GM21717 (cell line): ENCODE measurements at regions not wholly inside any gene's neighbourhood (a gene's known extent, or its start where the extent isn't known, plus 50 kb on each side); places are given as distances from the start of the nearest gene placed in this dataset.

Experiments used
- ATAC-seq: cut with Tn5 transposase; IDR thresholded peaks from one replicate; pipeline ENCODE4 v1.9.1; 2021; ENCODE audit warnings: mild to moderate bottlenecking, moderate library complexity; ENCODE audit not compliant: unreplicated experiment

DNA sequence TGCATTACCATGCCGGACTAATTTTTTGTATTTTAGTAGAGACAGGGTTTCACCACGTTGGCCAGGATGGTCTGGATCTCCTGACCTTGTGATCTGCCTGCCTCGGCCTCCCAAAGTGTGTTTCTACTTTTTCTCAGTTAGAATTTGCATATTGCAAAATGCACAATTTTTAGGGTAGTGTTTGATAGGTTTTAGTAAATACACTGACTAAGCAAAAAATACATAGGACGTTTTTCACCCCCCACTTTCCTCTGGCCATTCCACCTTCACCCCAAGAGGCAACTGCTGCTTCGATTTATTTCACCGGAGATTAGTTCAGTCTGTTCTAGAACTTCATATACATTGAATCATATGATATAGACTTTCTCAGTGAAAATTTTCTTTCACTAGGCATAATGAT is 1269.1 kb downstream of the TBC1D22A start:
- ATAC-seq = no peak

DNA sequence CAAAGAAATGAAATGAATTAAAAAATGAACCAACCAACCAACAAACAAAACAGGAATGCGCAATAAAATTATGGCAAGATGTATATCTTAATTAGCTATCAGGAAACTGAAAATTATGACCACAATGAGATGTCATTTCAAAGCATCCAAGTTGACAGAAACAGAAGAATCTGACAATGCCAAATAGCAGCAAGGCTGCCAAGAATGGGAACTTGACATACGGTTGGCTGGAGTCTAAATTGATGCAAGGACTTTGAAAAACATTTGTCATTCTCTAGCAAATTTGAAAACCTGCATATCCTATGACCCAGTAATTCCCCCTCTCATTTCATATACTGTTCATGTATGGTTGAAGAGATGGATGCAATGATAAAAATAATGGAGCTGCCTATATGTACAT is 1262.6 kb downstream of the TBC1D22A start:
- ATAC-seq = no peak

- ATAC-seq = no peak
Observed at GRCh38 chr22:48021991-48022401, 1259.5 kb downstream of the TBC1D22A start.

GRCh38 chr22:48018346-48018745 is 1255.9 kb downstream of the TBC1D22A start:
- no peak for ATAC-seq

GRCh38 chr22:48015701-48016100 is 1253.3 kb downstream of the TBC1D22A start:
- no peak for ATAC-seq

GRCh38 chr22:48004936-48005335 is 1242.5 kb downstream of the TBC1D22A start:
- ATAC-seq = no peak

DNA sequence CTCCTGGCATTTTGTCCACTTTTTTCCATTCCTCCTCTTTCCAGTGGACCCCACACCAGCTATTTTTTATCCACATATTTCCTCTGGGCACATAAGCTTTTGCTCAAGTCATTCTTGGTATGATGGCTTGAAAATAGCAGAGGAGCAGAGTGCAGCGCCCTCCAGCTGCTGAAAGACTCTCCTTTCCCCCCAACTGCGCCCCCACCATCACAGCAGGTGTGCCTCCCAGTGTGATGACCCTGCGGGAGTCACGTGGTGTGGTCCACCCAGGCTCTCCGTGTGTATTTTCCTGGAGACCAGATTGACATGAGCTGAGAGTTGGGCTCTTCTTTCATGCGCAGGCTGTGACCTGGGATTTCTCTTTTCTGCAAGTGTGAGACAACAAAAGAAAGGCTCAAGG is 1241.6 kb downstream of the TBC1D22A start:
- ATAC-seq = no peak

DNA sequence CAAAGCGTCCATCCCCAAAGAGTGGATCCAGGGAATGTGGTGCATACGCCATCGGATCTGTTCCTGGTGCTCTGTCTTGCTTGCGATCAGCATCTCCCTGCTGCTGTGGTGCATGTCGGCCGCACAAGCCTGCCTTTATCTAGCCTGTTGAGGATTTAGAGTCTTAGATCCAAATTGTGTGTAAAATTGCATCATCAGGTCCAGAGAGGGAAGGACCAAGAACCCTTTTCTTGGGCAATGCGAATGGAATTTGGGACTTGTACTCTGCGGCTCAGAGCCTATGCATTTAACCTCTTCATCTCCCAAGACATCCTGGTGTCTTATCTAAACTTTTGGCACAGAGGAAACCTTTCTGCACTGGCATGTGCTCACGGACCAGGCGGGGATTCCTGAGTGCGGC is 1238.7 kb downstream of the TBC1D22A start:
- ATAC-seq = no peak

- ATAC-seq = no peak
Observed at GRCh38 chr22:47997612-47998011, 1235.2 kb downstream of the TBC1D22A start.

GRCh38 chr22:47997052-47997590 is 1234.7 kb downstream of the TBC1D22A start:
- no peak for ATAC-seq

GRCh38 chr22:47996446-47996857 is 1234.0 kb downstream of the TBC1D22A start:
- no peak for ATAC-seq

DNA sequence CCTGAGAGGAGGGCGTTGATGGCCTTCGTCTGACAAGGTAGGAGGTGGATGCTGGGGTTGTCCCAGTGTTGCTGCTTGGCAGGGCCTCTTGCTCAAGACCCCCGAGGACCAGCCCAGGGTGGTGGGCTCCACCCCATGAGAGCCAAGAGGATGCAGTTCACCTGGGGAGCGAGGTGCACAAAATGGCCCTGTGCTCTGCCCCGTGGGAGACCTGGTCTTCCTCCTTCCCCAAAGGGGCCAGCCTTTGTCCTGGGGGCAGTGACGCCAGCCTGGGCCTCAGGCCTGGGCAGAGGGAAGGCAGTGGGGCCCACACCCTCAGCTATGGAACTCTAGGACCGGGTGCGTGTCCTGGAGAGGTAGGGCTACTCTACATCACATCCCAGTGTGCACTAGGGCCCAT is 1233.3 kb downstream of the TBC1D22A start:
- no peak for ATAC-seq

GRCh38 chr22:47995264-47995627 is 1232.8 kb downstream of the TBC1D22A start:
- no peak for ATAC-seq

GRCh38 chr22:47994601-47995263 is 1232.3 kb downstream of the TBC1D22A start:
- ATAC-seq = no peak

- ATAC-seq = no peak
Observed at GRCh38 chr22:47994045-47994444, 1231.6 kb downstream of the TBC1D22A start.

GRCh38 chr22:47990481-47990880 is 1228.0 kb downstream of the TBC1D22A start:
- ATAC-seq = no peak

DNA sequence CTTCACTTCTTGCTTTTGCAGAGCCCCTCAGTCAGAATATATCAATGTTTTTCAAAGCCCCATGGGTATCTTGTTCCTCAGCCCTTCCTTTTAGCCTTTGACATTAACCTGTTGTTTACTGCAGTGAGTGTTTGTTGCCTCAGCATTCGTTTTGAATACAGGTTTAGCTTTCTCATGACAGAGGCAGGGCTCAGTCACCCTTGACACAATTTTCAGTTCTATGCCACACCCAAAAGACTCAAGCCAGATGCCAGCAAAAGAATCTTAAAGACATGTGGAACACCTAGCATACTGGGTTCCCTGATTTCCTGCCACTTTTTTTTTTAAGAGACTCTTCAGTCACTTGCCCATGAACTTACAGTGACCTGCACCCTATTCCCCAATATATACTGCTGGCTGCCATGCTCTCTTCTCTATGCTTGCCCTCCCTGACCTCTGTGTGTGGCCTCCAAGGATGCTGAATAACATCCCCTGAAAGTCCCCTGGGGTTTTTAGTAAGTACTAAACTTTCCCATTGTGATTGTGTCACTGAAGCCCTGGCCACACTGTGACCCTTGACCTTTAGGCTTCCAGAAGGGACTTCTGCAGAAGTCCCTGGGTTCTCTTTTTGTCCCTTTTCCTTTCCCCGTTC is 1225.5 kb downstream of the TBC1D22A start:
- ATAC-seq = no peak

DNA sequence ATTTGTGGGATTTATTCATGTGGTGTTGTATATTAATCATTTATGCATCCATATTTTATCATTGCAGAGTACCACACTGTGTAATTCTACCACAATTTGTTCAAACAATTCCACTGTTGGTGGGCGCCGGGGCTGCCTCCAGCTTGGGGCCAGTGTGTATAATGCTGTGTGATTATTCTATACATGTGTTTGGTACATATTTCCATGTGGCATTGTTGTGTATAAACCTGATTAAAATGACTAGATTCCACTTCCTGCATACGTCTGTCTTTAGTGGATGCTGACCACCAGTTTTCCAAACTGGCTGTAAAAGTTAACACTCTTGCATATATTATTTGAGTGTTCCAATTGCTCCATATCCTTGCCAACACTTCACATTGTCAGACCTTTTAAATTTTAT is 1213.8 kb downstream of the TBC1D22A start:
- no peak for ATAC-seq

DNA sequence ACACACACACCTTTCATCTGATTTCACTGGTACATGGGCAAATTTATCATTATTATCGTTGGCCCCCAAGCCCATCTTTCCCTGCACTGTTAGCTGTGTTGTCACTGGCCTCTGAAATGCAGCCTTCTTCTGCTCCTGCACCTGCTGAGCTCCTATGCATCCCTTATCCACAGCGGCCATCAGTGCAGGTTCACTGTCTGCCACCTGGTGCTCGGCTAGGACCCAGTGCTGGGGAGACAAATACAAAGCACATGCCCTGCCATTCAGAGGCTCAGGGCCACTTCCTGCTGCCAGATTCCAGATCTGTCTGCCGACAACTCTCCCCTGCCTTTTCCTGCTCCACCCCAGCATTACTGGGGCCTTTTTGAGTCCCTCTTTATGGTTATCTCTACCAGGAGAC is 1205.4 kb downstream of the TBC1D22A start:
- no peak for ATAC-seq

DNA sequence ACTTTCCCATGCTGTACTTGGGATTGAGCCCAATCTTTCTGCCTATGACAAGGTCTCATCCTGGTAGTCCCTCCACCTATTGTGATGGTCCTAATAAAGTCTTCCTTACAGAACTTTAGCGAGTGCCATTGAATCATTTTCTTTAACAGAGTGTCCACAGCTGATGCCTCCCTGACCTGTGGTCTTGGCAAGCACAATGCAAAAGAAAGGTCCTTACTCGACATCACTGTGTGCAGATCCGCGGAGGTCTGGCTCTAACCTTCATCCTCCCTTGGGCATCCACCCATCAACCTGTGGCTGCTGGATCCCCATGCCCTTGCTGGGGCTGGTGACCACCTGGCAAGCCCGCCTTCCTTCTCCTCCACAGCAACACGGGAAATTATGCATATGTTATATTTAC is 1203.9 kb downstream of the TBC1D22A start:
- ATAC-seq = no peak

DNA sequence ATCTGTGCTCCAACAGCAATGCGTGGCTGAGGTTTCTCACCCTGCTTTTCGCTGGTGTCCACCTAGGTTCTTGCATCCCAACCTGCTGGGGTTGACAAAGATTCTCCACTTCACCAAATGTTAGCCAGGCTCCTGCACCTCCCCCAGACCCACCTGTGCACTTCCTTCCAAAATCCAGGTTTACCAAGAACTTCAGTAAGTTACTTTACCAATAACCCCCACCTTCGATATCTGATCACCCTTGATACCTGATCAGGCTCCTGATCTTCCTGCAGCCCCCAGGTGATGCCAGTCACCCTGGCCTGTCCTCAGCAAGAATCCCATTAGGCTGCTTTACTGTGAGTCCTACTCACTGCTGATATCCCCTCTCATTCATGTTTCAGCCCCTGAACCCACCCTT is 1203.4 kb downstream of the TBC1D22A start:
- ATAC-seq = no peak

DNA sequence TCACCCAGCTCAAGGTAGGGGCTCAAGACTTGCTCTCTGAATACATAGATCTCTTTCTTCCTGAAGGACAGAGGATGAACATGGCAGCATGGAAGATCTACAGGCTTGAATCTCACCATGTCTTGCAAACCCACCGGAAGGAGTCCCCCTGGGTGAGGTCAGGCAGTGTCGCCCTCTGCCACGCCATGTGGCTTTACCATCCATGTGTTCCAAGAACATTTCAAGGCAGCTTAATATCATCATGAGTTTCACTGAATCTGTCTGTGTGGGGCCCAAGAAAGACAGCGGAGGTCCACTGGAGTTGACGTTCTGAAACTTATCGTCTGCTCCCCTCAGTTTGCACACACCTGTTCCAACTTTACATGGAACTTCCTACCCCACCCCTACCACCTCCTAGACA is 1202.6 kb downstream of the TBC1D22A start:
- ATAC-seq = no peak

DNA sequence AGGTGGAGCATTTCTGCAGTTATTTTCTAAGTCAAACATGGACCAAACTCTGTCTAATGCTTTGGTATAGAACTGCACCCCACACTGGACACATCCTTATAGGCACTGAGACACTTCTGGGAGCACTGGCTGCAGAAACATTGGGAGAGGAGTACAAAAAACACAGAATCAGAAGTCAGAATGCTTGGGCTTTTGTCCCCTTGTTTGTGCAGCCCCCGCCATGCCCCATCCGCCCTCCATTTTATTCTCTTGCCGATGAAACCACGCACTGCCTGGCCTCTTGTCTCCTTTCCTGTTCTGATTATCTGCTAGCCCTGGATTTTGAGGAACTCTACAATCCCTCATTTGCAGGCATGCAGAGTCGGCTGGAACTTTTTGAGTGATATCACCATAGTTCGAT is 1201.2 kb downstream of the TBC1D22A start:
- no peak for ATAC-seq
